HEK293 (cell line): ENCODE measurements at regions not wholly inside any gene's neighbourhood (a gene's known extent, or its start where the extent isn't known, plus 50 kb on each side); places are given as distances from the start of the nearest gene placed in this dataset.

Experiments used
- CTCF ChIA-PET: fragments of 350-600 bp; formaldehyde crosslinking; extraction: SDS; loops from one replicate; lab custom pipeline; 2021; ENCODE audit warnings: antibody characterized with exemption; lab: Yijun Ruan, JAX
- POLR2A ChIA-PET: fragments of 300-600 bp; formaldehyde crosslinking; extraction: SDS; loops from one replicate; lab custom pipeline; 2020; ENCODE audit warnings: antibody characterized with exemption, inconsistent platforms; lab: Yijun Ruan, JAX
- H3K27ac ChIP-seq: fragments of 200-500 bp; sonication (Bioruptor generic); 2 replicates; pipeline ENCODE4 v1.5.1; 2014; ENCODE audit warnings: low read depth, low read length, control low read depth, inconsistent platforms; ENCODE audit errors: extremely low read depth
- H3K36me3 ChIP-seq, 2 experiments: fragments of 200-500 bp in 1 of 2; sonication (Bioruptor generic) in 1 of 2; 1 replicate in 1 of 2; 2 replicates in 1 of 2; pipeline ENCODE4 v1.5.1; 2014 to 2017; ENCODE audit warnings: inconsistent platforms in 2 of 2, low read length in 2 of 2; ENCODE audit not compliant: control insufficient read depth in 2 of 2, insufficient read depth in 1 of 2
- H3K4me1 ChIP-seq: fragments of 200-500 bp; sonication (Bioruptor generic); 2 replicates; pipeline ENCODE4 v1.5.1; 2014; ENCODE audit warnings: mild to moderate bottlenecking, low read length, inconsistent platforms; ENCODE audit not compliant: control insufficient read depth, insufficient read depth
- H3K4me3 ChIP-seq: 2 replicates; pipeline ENCODE4 v1.5.1; 2011; ENCODE audit warnings: low read depth, mild to moderate bottlenecking, control low read depth, low read length, moderate library complexity
- H3K9me3 ChIP-seq: fragments of 200-500 bp; sonication (Bioruptor generic); 2 replicates; pipeline ENCODE4 v1.5.1; 2014; ENCODE audit warnings: low read depth, low read length, inconsistent platforms; ENCODE audit not compliant: control insufficient read depth, insufficient read depth
- AEBP2 ChIP-seq: fragments of 450-650 bp; formaldehyde crosslinking; IDR thresholded peaks from 2 replicates; pipeline ENCODE4 v1.5.1; 2016; ENCODE audit warnings: missing biosample characterization, missing genetic modification characterization, borderline replicate concordance
- GLI4 ChIP-seq: fragments of 450-650 bp; formaldehyde crosslinking; IDR thresholded peaks from 2 replicates; pipeline ENCODE4 v1.5.1; 2016; ENCODE audit warnings: missing biosample characterization, missing genetic modification characterization
- HOXA7 ChIP-seq: sonication (generic); formaldehyde crosslinking; IDR thresholded peaks from 2 replicates; pipeline ENCODE4 v1.8.1; 2022; ENCODE audit warnings: missing genetic modification reagents, borderline replicate concordance
- ZBTB17 ChIP-seq: fragments of 450-650 bp; formaldehyde crosslinking; IDR thresholded peaks from 2 replicates; pipeline ENCODE4 v1.5.1; 2016; ENCODE audit warnings: missing biosample characterization, missing genetic modification characterization
- ZNF184 ChIP-seq: fragments of 450-650 bp; IDR thresholded peaks from 2 replicates; pipeline ENCODE4 v1.5.1; 2018; ENCODE audit warnings: missing biosample characterization, mild to moderate bottlenecking, missing genetic modification characterization
- ZNF24 ChIP-seq: fragments of 450-650 bp; formaldehyde crosslinking; IDR thresholded peaks from 2 replicates; pipeline ENCODE4 v1.5.1; 2016; ENCODE audit warnings: missing biosample characterization, missing genetic modification characterization
- ZNF311 ChIP-seq: fragments of 450-650 bp; formaldehyde crosslinking; IDR thresholded peaks from 2 replicates; pipeline ENCODE4 v1.5.1; 2017; ENCODE audit warnings: missing biosample characterization, missing genetic modification characterization, borderline replicate concordance
- ZNF324 ChIP-seq: fragments of 450-650 bp; formaldehyde crosslinking; IDR thresholded peaks from 2 replicates; pipeline ENCODE4 v1.5.1; 2016; ENCODE audit warnings: missing biosample characterization, missing genetic modification characterization
- ZNF544 ChIP-seq: fragments of 450-650 bp; formaldehyde crosslinking; IDR thresholded peaks from 2 replicates; pipeline ENCODE4 v1.5.0; 2017; ENCODE audit warnings: missing biosample characterization, missing genetic modification characterization
- ZNF555 ChIP-seq: fragments of 450-650 bp; formaldehyde crosslinking; conservative IDR thresholded peaks from 2 replicates; pipeline ENCODE4 v1.5.1; 2017; ENCODE audit warnings: missing biosample characterization, mild to moderate bottlenecking, missing genetic modification characterization, inconsistent platforms
- ZNF585B ChIP-seq: fragments of 450-650 bp; formaldehyde crosslinking; IDR thresholded peaks from 2 replicates; pipeline ENCODE4 v1.5.1; 2016; ENCODE audit warnings: missing biosample characterization, missing genetic modification characterization
- ZNF707 ChIP-seq: fragments of 450-650 bp; formaldehyde crosslinking; IDR thresholded peaks from 2 replicates; pipeline ENCODE4 v1.5.1; 2016; ENCODE audit warnings: missing biosample characterization, missing genetic modification characterization
- ZNF843 ChIP-seq: fragments of 450-650 bp; formaldehyde crosslinking; IDR thresholded peaks from 2 replicates; pipeline ENCODE4 v1.5.1; 2016; ENCODE audit warnings: missing biosample characterization, missing genetic modification characterization
- ZSCAN23 ChIP-seq: fragments of 450-650 bp; formaldehyde crosslinking; IDR thresholded peaks from 2 replicates; pipeline ENCODE4 v1.5.1; 2016; ENCODE audit warnings: missing biosample characterization, missing genetic modification characterization
- ZSCAN5A ChIP-seq: fragments of 450-650 bp; formaldehyde crosslinking; IDR thresholded peaks from 2 replicates; pipeline ENCODE4 v1.5.1; 2016; ENCODE audit warnings: missing biosample characterization, missing genetic modification characterization
- TF ChIP-seq, protein P1 (sequence below): fragments of 450-650 bp; formaldehyde crosslinking; IDR thresholded peaks from 2 replicates; pipeline ENCODE4 v1.5.0; 2017; ENCODE audit warnings: missing biosample characterization, missing genetic modification characterization, borderline replicate concordance
- TF ChIP-seq, protein P2 (sequence below): fragments of 450-650 bp; IDR thresholded peaks from 2 replicates; pipeline ENCODE4 v1.5.1; 2018; ENCODE audit warnings: missing biosample characterization, missing genetic modification characterization

DNA sequence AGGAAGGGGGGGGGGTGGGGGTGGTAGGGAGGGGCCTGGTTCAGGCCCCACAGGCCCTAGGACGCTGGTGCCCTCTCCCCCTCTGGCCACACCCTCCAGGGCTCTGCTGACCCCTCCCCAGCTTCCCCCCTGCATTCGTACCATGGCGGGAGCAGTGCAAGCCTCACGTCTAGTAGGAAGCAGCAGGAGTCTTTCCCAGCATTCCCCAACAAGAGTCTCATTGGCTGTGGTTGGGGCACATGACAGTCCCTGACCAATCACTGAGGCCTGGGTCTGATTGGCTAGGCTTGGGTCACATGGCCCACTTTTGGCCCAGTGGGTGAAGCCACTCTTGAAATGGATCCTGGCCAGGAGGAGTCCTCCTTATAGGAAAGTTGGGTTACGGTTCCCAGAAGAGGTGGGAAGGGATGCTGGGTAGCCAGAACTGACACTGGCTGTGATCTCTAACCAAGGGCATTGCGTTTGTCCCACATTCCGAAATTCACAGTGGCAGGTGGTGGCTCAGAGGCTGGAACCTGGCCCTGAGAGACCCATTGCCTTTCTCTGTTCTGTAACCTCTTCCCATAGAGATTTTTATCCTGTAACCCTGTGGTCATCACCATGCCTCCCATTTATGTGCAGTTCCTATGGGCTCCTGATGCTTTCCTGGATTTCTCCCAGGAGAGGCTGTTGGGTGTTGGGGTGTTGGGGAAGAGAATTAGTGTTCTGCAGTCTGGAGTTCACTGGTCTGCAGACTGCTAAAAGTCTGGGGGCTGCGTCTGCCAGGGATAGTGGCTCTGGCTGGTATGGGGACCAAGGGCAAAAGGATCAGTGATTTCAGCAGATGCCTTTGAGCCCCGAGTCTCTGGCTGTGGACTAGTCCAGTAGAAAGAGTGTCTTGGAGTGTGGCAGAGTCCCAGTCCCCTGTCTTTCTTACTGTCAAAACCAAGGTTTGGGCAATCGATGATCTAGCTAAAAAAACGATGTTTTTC is 58.9 kb upstream of the MYEOV start:
- Histone ChIP-seq H3K4me3 (no peak overlapping the region), H3K4me1 (no peaks in the 10 kb centered on the region), H3K27ac (no peak overlapping the region), H3K36me3 (no peaks in the 10 kb centered on the region), H3K9me3 (no peaks in the 10 kb centered on the region)
- POLR2A ChIA-PET = no interaction called here
- TF ChIP-seq, protein P1, sequence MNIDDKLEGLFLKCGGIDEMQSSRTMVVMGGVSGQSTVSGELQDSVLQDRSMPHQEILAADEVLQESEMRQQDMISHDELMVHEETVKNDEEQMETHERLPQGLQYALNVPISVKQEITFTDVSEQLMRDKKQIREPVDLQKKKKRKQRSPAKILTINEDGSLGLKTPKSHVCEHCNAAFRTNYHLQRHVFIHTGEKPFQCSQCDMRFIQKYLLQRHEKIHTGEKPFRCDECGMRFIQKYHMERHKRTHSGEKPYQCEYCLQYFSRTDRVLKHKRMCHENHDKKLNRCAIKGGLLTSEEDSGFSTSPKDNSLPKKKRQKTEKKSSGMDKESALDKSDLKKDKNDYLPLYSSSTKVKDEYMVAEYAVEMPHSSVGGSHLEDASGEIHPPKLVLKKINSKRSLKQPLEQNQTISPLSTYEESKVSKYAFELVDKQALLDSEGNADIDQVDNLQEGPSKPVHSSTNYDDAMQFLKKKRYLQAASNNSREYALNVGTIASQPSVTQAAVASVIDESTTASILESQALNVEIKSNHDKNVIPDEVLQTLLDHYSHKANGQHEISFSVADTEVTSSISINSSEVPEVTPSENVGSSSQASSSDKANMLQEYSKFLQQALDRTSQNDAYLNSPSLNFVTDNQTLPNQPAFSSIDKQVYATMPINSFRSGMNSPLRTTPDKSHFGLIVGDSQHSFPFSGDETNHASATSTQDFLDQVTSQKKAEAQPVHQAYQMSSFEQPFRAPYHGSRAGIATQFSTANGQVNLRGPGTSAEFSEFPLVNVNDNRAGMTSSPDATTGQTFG (tag by site-specific recombination) = no peak
- TF ChIP-seq ZNF311 (tag by site-specific recombination) (no peak), ZNF843 (no peak), GLI4 (tag by site-specific recombination) (no peak), ZNF555 (no peak), ZSCAN23 (tag by site-specific recombination) (no peak), HOXA7 (CRISPR knock-in tag) (no peak), ZNF707 (no peak), ZNF585B (tag by site-specific recombination) (no peak), ZSCAN5A (tag by site-specific recombination) (no peak)
- TF ChIP-seq, protein P2, sequence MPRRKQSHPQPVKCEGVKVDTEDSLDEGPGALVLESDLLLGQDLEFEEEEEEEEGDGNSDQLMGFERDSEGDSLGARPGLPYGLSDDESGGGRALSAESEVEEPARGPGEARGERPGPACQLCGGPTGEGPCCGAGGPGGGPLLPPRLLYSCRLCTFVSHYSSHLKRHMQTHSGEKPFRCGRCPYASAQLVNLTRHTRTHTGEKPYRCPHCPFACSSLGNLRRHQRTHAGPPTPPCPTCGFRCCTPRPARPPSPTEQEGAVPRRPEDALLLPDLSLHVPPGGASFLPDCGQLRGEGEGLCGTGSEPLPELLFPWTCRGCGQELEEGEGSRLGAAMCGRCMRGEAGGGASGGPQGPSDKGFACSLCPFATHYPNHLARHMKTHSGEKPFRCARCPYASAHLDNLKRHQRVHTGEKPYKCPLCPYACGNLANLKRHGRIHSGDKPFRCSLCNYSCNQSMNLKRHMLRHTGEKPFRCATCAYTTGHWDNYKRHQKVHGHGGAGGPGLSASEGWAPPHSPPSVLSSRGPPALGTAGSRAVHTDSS (tag by site-specific recombination) = no peak
- TF ChIP-seq, all 188 proteins: peak for 0
- CTCF ChIA-PET = no interaction called here

DNA sequence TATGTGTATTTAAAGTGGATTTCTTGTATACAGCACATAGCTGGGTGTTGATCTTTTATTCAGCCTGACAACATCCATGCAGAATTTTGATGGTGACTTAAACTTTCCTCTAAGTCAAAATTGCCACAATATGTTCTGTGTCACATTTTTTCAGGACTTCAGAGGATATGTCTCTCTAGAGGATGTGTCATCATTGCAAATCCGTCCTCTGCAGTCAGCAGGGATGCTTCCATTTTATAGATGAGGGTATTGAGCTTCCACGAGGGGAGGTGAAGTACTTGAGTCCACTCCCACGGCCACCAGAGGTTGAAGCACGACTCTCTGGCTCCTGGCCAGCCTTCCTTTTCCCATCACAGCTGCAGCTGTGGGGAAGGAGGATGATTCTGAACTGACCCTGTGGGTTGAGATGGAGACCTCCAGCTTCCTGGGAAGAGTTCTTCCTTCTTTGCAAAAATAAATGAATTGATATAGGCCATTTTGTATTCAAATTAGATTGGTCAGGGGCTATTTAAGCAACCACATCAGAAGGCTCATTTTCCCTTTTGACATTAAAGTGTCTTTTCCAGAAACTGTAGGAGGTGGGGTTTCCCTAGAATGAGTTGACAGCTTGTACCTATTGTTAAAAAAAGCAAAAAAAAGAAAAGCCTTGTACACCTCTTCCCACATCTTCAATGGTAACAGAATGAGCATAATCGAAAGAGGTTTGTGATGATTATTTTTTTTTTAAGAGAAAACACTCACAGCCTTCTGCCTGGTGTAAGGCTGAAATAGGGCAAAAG is 55.2 kb upstream of the MYEOV start:
- Histone ChIP-seq H3K4me1 (no peaks in the 10 kb centered on the region), H3K36me3 (no peaks in the 10 kb centered on the region), H3K9me3 (no peaks in the 10 kb centered on the region), H3K4me3 (no peak overlapping the region), H3K27ac (no peak overlapping the region)
- CTCF ChIA-PET = interaction anchor here (0.6 to 1.5 kb wide), 2 partner anchors 84 to 107 kb away, joined by 3 to 4 read pairs; no protein-coding TSS in a partner anchor
- TF ChIP-seq ZNF24 (tag by site-specific recombination) = no peak
- TF ChIP-seq ZNF544 (tag by site-specific recombination) = no peak
- TF ChIP-seq ZNF707 = no peak
- TF ChIP-seq ZBTB17 (tag by site-specific recombination) = no peak
- TF ChIP-seq ZNF324 (tag by site-specific recombination) = no peak
- TF ChIP-seq ZNF184 (tag by site-specific recombination) = no peak
- no peak for TF ChIP-seq AEBP2 (tag by site-specific recombination)
- POLR2A ChIA-PET = no interaction called here
